Tibial artery (tissue), 4 donors: ENCODE measurements at regions not wholly inside any gene's neighbourhood (a gene's known extent, or its start where the extent isn't known, plus 50 kb on each side); places are given as distances from the start of the nearest gene placed in this dataset.

Experiments
- DNase-seq, 2 donors: peaks; one replicate each; pipeline ENCODE4 v3.0.0-alpha.2; 2019
- H3K27ac ChIP-seq, 2 donors: fragments of 200-600 bp; sonication (generic) in 1 of 2; 1 replicate in 1 of 2; 2 replicates in 1 of 2; pipeline ENCODE4 v1.5.1; 2018 to 2019; ENCODE audit warnings: mild to moderate bottlenecking in 1 of 2
- H3K27me3 ChIP-seq, 2 donors: fragments of 200-600 bp; sonication (generic) in 1 of 2; one replicate each; pipeline versions ENCODE4 v1.5.1 to v1.6.0; 2016 to 2019
- H3K36me3 ChIP-seq, 3 donors: fragments of 200-600 bp; sonication (generic) in 2 of 3; one replicate each; pipeline ENCODE4 v1.5.1; 2016 to 2019; ENCODE audit warnings: mild to moderate bottlenecking in 2 of 3
- H3K4me1 ChIP-seq, 4 donors: fragments of 200-600 bp; sonication (generic) in 2 of 4; 1 replicate in 3 of 4; 2 replicates in 1 of 4; pipeline ENCODE4 v1.5.1; 2016 to 2019
- H3K4me3 ChIP-seq, 2 donors: fragments of 200-600 bp; sonication (generic) in 1 of 2; 1 replicate in 1 of 2; 2 replicates in 1 of 2; pipeline ENCODE4 v1.5.1; 2018 to 2019; ENCODE audit warnings: mild to moderate bottlenecking in 2 of 2
- H3K9me3 ChIP-seq, 3 donors: fragments of 200-600 bp; sonication (generic) in 1 of 3; one replicate each; pipeline ENCODE4 v1.5.1; 2016 to 2019
- intact Hi-C: fragments of 100-400 bp; cut with DNase I; formaldehyde crosslinking; loops from one replicate; pipeline ENCODE4 v1.15.0; 2023; ENCODE audit warnings: low total_unique reads
- TF ChIP-seq, protein P1 (sequence below), 2 experiments: fragments of 200-600 bp in 1 of 2; fragments of 450-650 bp in 1 of 2; IDR thresholded peaks; one replicate each; pipeline ENCODE4 v1.5.1; 2017 to 2019; ENCODE audit warnings: antibody characterized with exemption in 2 of 2, mild to moderate bottlenecking in 1 of 2, moderate library complexity in 1 of 2

- Histone ChIP-seq H3K9me3 (no peaks in the 10 kb centered on the region), H3K36me3 (no peaks in the 10 kb centered on the region), H3K4me3 (no peak overlapping the region), H3K4me1 (no peaks in the 10 kb centered on the region), H3K27ac (no peak overlapping the region), H3K27me3 (no peaks in the 10 kb centered on the region)
- TF ChIP-seq, protein P1, sequence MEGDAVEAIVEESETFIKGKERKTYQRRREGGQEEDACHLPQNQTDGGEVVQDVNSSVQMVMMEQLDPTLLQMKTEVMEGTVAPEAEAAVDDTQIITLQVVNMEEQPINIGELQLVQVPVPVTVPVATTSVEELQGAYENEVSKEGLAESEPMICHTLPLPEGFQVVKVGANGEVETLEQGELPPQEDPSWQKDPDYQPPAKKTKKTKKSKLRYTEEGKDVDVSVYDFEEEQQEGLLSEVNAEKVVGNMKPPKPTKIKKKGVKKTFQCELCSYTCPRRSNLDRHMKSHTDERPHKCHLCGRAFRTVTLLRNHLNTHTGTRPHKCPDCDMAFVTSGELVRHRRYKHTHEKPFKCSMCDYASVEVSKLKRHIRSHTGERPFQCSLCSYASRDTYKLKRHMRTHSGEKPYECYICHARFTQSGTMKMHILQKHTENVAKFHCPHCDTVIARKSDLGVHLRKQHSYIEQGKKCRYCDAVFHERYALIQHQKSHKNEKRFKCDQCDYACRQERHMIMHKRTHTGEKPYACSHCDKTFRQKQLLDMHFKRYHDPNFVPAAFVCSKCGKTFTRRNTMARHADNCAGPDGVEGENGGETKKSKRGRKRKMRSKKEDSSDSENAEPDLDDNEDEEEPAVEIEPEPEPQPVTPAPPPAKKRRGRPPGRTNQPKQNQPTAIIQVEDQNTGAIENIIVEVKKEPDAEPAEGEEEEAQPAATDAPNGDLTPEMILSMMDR (IDR thresholded peaks at IDR 0.05), result no peak
- DNase-seq, result no peak
- intact Hi-C loops, result no loop called here
These were observed 1277.2 kb downstream of the GRIK2 start for GRCh38 chr6:102670735-102671134.

DNA sequence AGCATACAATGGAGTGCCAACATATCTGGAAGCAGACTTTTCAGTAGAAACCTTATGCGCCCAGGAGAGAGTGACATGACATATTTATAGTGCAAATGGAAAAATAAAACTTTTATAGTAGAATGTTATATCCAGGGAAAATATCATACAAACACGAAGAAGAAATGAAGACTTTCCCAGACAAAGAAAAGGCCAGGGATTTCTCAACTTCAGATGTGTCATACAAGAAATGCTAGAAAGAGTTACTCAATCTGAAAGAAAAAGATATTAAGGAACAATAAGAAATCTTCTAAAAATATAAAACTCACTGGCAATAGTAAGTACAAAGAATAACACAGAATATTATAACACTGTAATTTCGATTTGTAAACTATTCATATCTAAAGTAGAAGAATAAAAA is 1269.3 kb downstream of the GRIK2 start:
- DNase-seq, result no peak
- H3K4me1 ChIP-seq, result no peaks in the 10 kb centered on the region
- no peaks in the 10 kb centered on the region for H3K36me3 ChIP-seq
- H3K4me3 ChIP-seq, result no peak overlapping the region
- H3K27me3 ChIP-seq, result no peaks in the 10 kb centered on the region
- H3K27ac ChIP-seq, result no peak overlapping the region
- intact Hi-C loops, result no loop called here
- TF ChIP-seq, protein P1 (IDR thresholded peaks at IDR 0.05), result no peak
- H3K9me3 ChIP-seq, result no peaks in the 10 kb centered on the region

GRCh38 chr6:102660303-102660702 is 1266.8 kb downstream of the GRIK2 start:
- no peaks in the 10 kb centered on the region for H3K36me3 ChIP-seq
- H3K9me3 ChIP-seq, result no peaks in the 10 kb centered on the region
- H3K27me3 ChIP-seq, result no peaks in the 10 kb centered on the region
- DNase-seq, result no peak
- no peak overlapping the region for H3K27ac ChIP-seq
- no peak overlapping the region for H3K4me3 ChIP-seq
- TF ChIP-seq, protein P1 (IDR thresholded peaks at IDR 0.05), result no peak
- no peaks in the 10 kb centered on the region for H3K4me1 ChIP-seq
- intact Hi-C loops, result no loop called here

GRCh38 chr6:102655823-102656222 is 1262.3 kb downstream of the GRIK2 start:
- Histone ChIP-seq H3K27ac (no peak overlapping the region), H3K27me3 (no peaks in the 10 kb centered on the region), H3K4me3 (no peak overlapping the region), H3K9me3 (no peaks in the 10 kb centered on the region), H3K4me1 (no peaks in the 10 kb centered on the region), H3K36me3 (no peaks in the 10 kb centered on the region)
- TF ChIP-seq, protein P1 (IDR thresholded peaks at IDR 0.05), result no peak
- no peak for DNase-seq
- intact Hi-C loops, result no loop called here

DNA sequence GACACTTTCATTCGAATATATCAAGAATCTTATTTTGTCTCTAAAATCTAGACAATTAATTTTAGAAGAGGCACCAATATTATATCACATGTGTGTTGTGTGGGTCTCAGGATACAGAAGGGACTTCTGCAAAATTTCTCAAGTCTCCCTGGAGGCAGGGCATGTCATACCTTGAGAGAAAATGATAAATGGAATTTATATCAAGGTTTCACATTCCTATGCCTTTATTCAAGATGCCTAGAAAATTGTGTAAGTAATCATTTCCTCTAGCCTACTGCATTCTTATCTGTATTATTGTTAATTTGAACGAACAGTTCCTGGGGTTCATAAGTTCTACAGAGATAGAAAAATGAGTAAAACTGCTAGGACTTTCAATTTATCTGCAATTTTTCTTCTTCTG is 1247.9 kb downstream of the GRIK2 start:
- intact Hi-C loops, result no loop called here

More for the DNA sequence above, 1247.9 kb downstream of the GRIK2 start:
- no peaks in the 10 kb centered on the region for H3K9me3 ChIP-seq
- no peaks in the 10 kb centered on the region for H3K4me1 ChIP-seq
- no peaks in the 10 kb centered on the region for H3K36me3 ChIP-seq
- TF ChIP-seq, protein P1 (IDR thresholded peaks at IDR 0.05), result no peak
- no peak for DNase-seq
- H3K27me3 ChIP-seq, result no peaks in the 10 kb centered on the region
- no peak overlapping the region for H3K4me3 ChIP-seq
- H3K27ac ChIP-seq, result no peak overlapping the region
